ENCODE measurements at regions not wholly inside any gene's neighbourhood (a gene's known extent, or its start where the extent isn't known, plus 50 kb on each side); places are given as distances from the start of the nearest gene placed in this dataset.

GRCh38 chr5:167755420-167755819 lies 536.0 kb upstream of the WWC1 start:
- H4K20me1 ChIP-seq (ENCODE audit: insufficient read depth, low read length): no peaks in the 10 kb centered on the region
- H3K9me3 ChIP-seq (ENCODE audit: low read depth, low read length): no peaks in the 10 kb centered on the region
- no peaks in the 10 kb centered on the region for H3K36me3 ChIP-seq (ENCODE audit: insufficient read depth, low read length)
- peaks cover 14% of the 10 kb centered on the region for H3K4me1 ChIP-seq (ENCODE audit: insufficient read depth, low read length)
- H3K79me2 ChIP-seq (ENCODE audit: insufficient read depth, low read length): no peaks in the 10 kb centered on the region
- H3K4me2 ChIP-seq (ENCODE audit: insufficient read depth, low read length): no peak overlapping the region
- no peak overlapping the region for H2AFZ ChIP-seq (ENCODE audit: low read length)
- no peak overlapping the region for H3K27ac ChIP-seq (ENCODE audit: low read depth, low read length)
- H3K4me3 ChIP-seq (ENCODE audit: insufficient read depth, low read length): no peak overlapping the region
- H3K27me3 ChIP-seq (ENCODE audit: insufficient read depth, low read length): no peaks in the 10 kb centered on the region
- TF ChIP-seq, protein P1, sequence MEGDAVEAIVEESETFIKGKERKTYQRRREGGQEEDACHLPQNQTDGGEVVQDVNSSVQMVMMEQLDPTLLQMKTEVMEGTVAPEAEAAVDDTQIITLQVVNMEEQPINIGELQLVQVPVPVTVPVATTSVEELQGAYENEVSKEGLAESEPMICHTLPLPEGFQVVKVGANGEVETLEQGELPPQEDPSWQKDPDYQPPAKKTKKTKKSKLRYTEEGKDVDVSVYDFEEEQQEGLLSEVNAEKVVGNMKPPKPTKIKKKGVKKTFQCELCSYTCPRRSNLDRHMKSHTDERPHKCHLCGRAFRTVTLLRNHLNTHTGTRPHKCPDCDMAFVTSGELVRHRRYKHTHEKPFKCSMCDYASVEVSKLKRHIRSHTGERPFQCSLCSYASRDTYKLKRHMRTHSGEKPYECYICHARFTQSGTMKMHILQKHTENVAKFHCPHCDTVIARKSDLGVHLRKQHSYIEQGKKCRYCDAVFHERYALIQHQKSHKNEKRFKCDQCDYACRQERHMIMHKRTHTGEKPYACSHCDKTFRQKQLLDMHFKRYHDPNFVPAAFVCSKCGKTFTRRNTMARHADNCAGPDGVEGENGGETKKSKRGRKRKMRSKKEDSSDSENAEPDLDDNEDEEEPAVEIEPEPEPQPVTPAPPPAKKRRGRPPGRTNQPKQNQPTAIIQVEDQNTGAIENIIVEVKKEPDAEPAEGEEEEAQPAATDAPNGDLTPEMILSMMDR (IDR thresholded peaks at IDR 0.05; ENCODE audit: extremely low read depth, low read depth, low read length): no peak
- no peak for DNase-seq (ENCODE audit: insufficient read length, low spot score, missing footprints)

GRCh38 chr5:167759057-167759821 lies 532.2 kb upstream of the WWC1 start:
- Histone ChIP-seq H2AFZ (ENCODE audit: low read length) (no peak overlapping the region), H4K20me1 (ENCODE audit: insufficient read depth, low read length) (no peaks in the 10 kb centered on the region), H3K36me3 (ENCODE audit: insufficient read depth, low read length) (no peaks in the 10 kb centered on the region), H3K27ac (ENCODE audit: low read depth, low read length) (peak overlapping the region; percentile 15), H3K79me2 (ENCODE audit: insufficient read depth, low read length) (no peaks in the 10 kb centered on the region), H3K4me1 (ENCODE audit: insufficient read depth, low read length) (peaks cover 19% of the 10 kb centered on the region), H3K9me3 (ENCODE audit: low read depth, low read length) (no peaks in the 10 kb centered on the region), H3K4me2 (ENCODE audit: insufficient read depth, low read length) (no peak overlapping the region), H3K4me3 (ENCODE audit: insufficient read depth, low read length) (no peak overlapping the region), H3K27me3 (ENCODE audit: insufficient read depth, low read length) (no peaks in the 10 kb centered on the region)
- no peak for DNase-seq (ENCODE audit: insufficient read length, low spot score, missing footprints)
- TF ChIP-seq, protein P1 (IDR thresholded peaks at IDR 0.05; ENCODE audit: extremely low read depth, low read depth, low read length): no peak

DNA sequence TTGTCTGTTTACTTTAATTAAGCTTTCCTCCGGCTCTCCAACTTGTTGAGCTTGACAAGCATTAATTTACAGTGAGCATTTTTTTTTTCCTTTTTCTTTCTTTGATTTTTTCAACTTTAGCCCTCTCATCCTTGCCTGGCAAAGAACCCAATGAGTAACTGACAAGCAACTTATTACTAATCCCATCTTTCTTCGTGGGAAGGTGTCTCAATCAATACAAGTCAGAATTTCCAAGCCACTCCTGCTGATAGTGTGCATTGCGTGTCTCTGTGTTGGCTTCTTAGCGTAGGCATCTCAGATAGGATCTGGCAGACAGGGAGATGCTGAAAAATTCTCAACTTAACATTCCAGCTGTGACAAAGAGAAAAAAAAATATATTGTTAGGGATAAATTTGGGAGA lies 527.7 kb upstream of the WWC1 start:
- no peaks in the 10 kb centered on the region for H3K79me2 ChIP-seq (ENCODE audit: insufficient read depth, low read length)
- H4K20me1 ChIP-seq (ENCODE audit: insufficient read depth, low read length): no peaks in the 10 kb centered on the region
- peak overlapping the region; percentile 64 for H3K27ac ChIP-seq (ENCODE audit: low read depth, low read length)
- no peak for DNase-seq (ENCODE audit: insufficient read length, low spot score, missing footprints)
- no peaks in the 10 kb centered on the region for H3K36me3 ChIP-seq (ENCODE audit: insufficient read depth, low read length)
- peaks cover 27% of the 10 kb centered on the region for H3K4me1 ChIP-seq (ENCODE audit: insufficient read depth, low read length)
- no peak overlapping the region for H2AFZ ChIP-seq (ENCODE audit: low read length)
- no peaks in the 10 kb centered on the region for H3K9me3 ChIP-seq (ENCODE audit: low read depth, low read length)
- no peaks in the 10 kb centered on the region for H3K27me3 ChIP-seq (ENCODE audit: insufficient read depth, low read length)
- TF ChIP-seq, protein P1 (IDR thresholded peaks at IDR 0.05; ENCODE audit: extremely low read depth, low read depth, low read length): no peak
- peak overlapping the region; percentile 19 for H3K4me2 ChIP-seq (ENCODE audit: insufficient read depth, low read length)
- H3K4me3 ChIP-seq (ENCODE audit: insufficient read depth, low read length): no peak overlapping the region

- no peak for DNase-seq (ENCODE audit: insufficient read length, low spot score, missing footprints)
- peaks cover 23% of the 10 kb centered on the region for H3K4me1 ChIP-seq (ENCODE audit: insufficient read depth, low read length)
Observed at GRCh38 chr5:167764641-167765289, 526.7 kb upstream of the WWC1 start.

More at GRCh38 chr5:167764641-167765289, 526.7 kb upstream of the WWC1 start:
- Histone ChIP-seq H3K27me3 (ENCODE audit: insufficient read depth, low read length) (no peaks in the 10 kb centered on the region), H3K4me2 (ENCODE audit: insufficient read depth, low read length) (no peak overlapping the region), H3K36me3 (ENCODE audit: insufficient read depth, low read length) (no peaks in the 10 kb centered on the region), H3K9me3 (ENCODE audit: low read depth, low read length) (no peaks in the 10 kb centered on the region), H2AFZ (ENCODE audit: low read length) (no peak overlapping the region), H3K79me2 (ENCODE audit: insufficient read depth, low read length) (no peaks in the 10 kb centered on the region), H4K20me1 (ENCODE audit: insufficient read depth, low read length) (no peaks in the 10 kb centered on the region), H3K4me3 (ENCODE audit: insufficient read depth, low read length) (no peak overlapping the region), H3K27ac (ENCODE audit: low read depth, low read length) (peak overlapping the region; percentile 64)
- TF ChIP-seq, protein P1 (IDR thresholded peaks at IDR 0.05; ENCODE audit: extremely low read depth, low read depth, low read length): no peak
